ENCODE measurements at regions not wholly inside any gene's neighbourhood (a gene's known extent, or its start where the extent isn't known, plus 50 kb on each side); places are given as distances from the start of the nearest gene placed in this dataset.

GRCh38 chr7:22879709-22880306 is 57.2 kb upstream of the TOMM7 start:
- TF ChIP-seq, protein P1, sequence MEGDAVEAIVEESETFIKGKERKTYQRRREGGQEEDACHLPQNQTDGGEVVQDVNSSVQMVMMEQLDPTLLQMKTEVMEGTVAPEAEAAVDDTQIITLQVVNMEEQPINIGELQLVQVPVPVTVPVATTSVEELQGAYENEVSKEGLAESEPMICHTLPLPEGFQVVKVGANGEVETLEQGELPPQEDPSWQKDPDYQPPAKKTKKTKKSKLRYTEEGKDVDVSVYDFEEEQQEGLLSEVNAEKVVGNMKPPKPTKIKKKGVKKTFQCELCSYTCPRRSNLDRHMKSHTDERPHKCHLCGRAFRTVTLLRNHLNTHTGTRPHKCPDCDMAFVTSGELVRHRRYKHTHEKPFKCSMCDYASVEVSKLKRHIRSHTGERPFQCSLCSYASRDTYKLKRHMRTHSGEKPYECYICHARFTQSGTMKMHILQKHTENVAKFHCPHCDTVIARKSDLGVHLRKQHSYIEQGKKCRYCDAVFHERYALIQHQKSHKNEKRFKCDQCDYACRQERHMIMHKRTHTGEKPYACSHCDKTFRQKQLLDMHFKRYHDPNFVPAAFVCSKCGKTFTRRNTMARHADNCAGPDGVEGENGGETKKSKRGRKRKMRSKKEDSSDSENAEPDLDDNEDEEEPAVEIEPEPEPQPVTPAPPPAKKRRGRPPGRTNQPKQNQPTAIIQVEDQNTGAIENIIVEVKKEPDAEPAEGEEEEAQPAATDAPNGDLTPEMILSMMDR (IDR thresholded peaks at IDR 0.05) = no peak
- TF ChIP-seq EP300 (IDR thresholded peaks at IDR 0.05) (no peak), POLR2A (IDR thresholded peaks at IDR 0.05) (no peak), POLR2AphosphoS5 (IDR thresholded peaks at IDR 0.05) (no peak)

All from stomach (tissue), 4 donors.